H54 (cell line): ENCODE measurements at regions not wholly inside any gene's neighbourhood (a gene's known extent, or its start where the extent isn't known, plus 50 kb on each side); places are given as distances from the start of the nearest gene placed in this dataset.

ENCODE experiments used
- DNase-seq: peaks from one replicate; pipeline ENCODE4 v3.0.0; 2011; ENCODE audit warnings: low spot score, mixed read lengths; ENCODE audit not compliant: insufficient read length
- FAIRE-seq: peaks from 3 replicates; lab custom pipeline; 2011; peaks lifted over from hg19 to GRCh38; lab: Jason Lieb, UNC
- POLR2A ChIP-seq: IDR thresholded peaks from 2 replicates; pipeline ENCODE4 v1.6.1; 2011; ENCODE audit warnings: low read depth, mild to moderate bottlenecking, low read length

- no peak for TF ChIP-seq POLR2A
- FAIRE-seq = no peak
- DNase-seq = no peak
Observed at GRCh38 chr5:52449516-52449915, 338.2 kb upstream of the ITGA1 start.

GRCh38 chr5:52452098-52452497 lies 335.6 kb upstream of the ITGA1 start:
- TF ChIP-seq POLR2A = no peak
- DNase-seq (no peak), FAIRE-seq (no peak)

- no peak for TF ChIP-seq POLR2A
- DNase-seq (no peak), FAIRE-seq (no peak)
Observed at GRCh38 chr5:52453176-52453575, 334.5 kb upstream of the ITGA1 start.

GRCh38 chr5:52455920-52456319 lies 331.8 kb upstream of the ITGA1 start:
- no peak for TF ChIP-seq POLR2A
- FAIRE-seq = no peak
- DNase-seq = no peak

GRCh38 chr5:52457810-52458209 lies 329.9 kb upstream of the ITGA1 start:
- no peak for DNase-seq
- no peak for FAIRE-seq

GRCh38 chr5:52466113-52466512 lies 321.6 kb upstream of the ITGA1 start:
- FAIRE-seq (no peak), DNase-seq (no peak)
- no peak for TF ChIP-seq POLR2A

More at GRCh38 chr5:52457810-52458209, 329.9 kb upstream of the ITGA1 start:
- no peak for TF ChIP-seq POLR2A

GRCh38 chr5:52466749-52467520 lies 320.8 kb upstream of the ITGA1 start:
- TF ChIP-seq POLR2A = no peak
- FAIRE-seq (no peak), DNase-seq (no peak)

GRCh38 chr5:52468976-52469375 lies 318.7 kb upstream of the ITGA1 start:
- no peak for FAIRE-seq
- no peak for DNase-seq
- TF ChIP-seq POLR2A = no peak

- no peak for TF ChIP-seq POLR2A
- FAIRE-seq (no peak), DNase-seq (no peak)
Observed at GRCh38 chr5:52469420-52469819, 318.3 kb upstream of the ITGA1 start.

- no peak for TF ChIP-seq POLR2A
- DNase-seq = no peak
- FAIRE-seq = no peak
Observed at GRCh38 chr5:52469835-52470234, 317.9 kb upstream of the ITGA1 start.

- no peak for TF ChIP-seq POLR2A
- FAIRE-seq (no peak), DNase-seq (no peak)
Observed at GRCh38 chr5:52476346-52476745, 311.4 kb upstream of the ITGA1 start.

- FAIRE-seq (no peak), DNase-seq (no peak)
- TF ChIP-seq POLR2A = no peak
Observed at GRCh38 chr5:52481201-52481600, 306.5 kb upstream of the ITGA1 start.

GRCh38 chr5:52481851-52482250 lies 305.9 kb upstream of the ITGA1 start:
- TF ChIP-seq POLR2A = no peak
- FAIRE-seq (no peak), DNase-seq (no peak)

- no peak for FAIRE-seq
- no peak for DNase-seq
- TF ChIP-seq POLR2A = no peak
Observed at GRCh38 chr5:52491071-52491787, 296.5 kb upstream of the ITGA1 start.

- no peak for DNase-seq
- no peak for FAIRE-seq
- TF ChIP-seq POLR2A = no peak
Observed at GRCh38 chr5:52491818-52492217, 295.9 kb upstream of the ITGA1 start.
